Activated effector memory CD4-positive, alpha-beta T cell treated with anti-CD3 and anti-CD28 coated beads, Interleukin-2, amount 50 U/mL, for 16 hours (primary cell): ENCODE measurements at regions not wholly inside any gene's neighbourhood (a gene's known extent, or its start where the extent isn't known, plus 50 kb on each side); places are given as distances from the start of the nearest gene placed in this dataset.
"Not testable (repeated sequence)": the region's sequence is repeated elsewhere in the genome, so short reads cannot be mapped to it uniquely, and the experiment has no call there.

Experiments
- DNase-seq: peaks from one replicate; pipeline ENCODE4 v3.0.0-alpha.2; 2020

DNA sequence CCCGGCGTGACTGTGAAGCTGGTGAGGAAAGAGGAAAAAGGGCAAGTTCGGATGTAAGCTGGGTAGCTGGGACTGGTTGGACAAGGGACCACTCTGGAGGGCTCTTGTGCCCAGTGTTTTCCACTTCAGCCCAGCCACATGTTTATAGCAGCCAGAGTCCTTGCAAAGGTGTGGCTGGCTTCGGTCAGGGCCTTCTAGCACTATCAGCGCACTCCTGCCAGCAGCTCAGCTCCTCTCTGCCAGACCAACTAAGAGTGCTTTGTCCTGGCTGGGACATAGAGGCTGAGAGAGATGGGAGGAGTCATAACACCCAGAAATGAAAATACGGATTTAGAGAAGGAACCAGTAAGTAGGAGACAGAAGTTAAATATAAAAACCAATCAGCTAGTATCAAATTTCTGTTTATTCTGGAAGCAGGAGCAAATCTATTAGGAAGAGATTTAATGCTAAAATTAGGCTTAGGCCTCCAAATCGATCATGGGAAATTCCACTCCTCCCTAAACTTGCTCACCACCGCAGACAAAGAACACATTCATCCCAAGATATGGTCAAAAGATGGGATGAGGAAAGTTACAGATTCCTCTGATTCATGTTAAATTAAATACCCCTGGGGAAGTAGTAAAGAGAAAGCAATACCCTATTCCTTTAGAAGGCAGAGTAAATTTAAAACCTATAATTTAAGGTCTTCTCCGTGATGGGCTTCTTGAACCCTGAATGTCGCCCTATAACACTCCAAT, 135.0 kb downstream of the RALA start:
- no peak for DNase-seq

DNA sequence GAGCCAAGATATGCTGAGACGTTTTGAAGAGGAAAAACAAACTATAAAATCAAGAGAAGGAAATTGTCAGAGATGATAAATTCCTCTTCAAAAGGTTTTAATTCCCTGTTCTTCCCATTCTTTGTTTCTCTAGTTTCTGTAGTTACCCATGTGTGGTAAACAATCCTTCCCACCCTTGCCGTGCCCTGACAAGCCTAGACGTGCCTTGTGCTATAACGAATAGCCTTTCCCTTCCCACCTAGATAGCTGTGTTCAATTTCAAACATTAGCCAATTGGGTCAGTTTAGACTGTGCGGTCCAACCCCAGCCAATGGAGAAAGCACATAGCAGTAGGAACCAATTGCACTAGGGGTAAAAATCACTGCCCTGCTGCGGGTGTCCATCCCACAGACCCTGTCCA, 138.1 kb downstream of the RALA start:
- no peak for DNase-seq

DNA sequence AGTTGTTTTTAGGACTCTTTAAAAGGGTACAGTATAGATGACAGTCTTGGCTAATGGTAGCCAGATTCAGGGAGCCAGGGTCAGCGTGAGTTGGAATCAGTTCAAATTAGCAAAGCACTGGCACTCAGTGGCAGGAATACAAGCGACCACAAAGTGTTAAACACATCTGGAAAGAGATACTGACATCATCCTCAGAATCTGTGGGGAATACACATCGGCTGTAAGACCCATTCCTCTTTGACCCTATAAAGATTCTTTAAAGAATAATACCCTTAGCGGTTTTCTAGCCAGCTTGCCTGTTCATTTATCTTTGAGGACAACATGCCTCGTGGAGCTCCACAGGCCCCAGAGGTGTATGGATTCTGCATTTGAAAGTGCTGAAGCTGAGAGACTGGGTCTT, 139.1 kb downstream of the RALA start:
- not testable (repeated sequence) for DNase-seq

DNA sequence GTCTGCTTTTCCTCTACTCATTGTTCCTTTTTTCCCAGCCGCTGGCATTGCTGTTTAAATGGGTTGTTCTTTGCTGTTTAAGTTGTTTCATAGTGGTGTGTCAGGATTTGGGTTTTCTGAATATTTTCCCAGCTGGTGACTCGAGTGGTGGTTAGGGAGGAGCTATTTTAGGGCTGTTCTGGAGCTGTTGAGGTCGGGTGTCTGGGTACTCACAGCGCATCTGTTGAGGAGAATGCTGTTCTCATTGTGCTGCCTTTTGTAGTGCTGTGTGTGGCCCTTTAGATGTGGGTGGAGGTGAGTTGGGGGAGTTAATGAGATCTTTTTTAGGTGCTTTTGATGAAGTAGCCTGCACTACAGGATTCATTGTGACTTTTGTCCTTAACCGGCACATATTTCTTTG, 139.5 kb downstream of the RALA start:
- DNase-seq, result not testable (repeated sequence)

DNA sequence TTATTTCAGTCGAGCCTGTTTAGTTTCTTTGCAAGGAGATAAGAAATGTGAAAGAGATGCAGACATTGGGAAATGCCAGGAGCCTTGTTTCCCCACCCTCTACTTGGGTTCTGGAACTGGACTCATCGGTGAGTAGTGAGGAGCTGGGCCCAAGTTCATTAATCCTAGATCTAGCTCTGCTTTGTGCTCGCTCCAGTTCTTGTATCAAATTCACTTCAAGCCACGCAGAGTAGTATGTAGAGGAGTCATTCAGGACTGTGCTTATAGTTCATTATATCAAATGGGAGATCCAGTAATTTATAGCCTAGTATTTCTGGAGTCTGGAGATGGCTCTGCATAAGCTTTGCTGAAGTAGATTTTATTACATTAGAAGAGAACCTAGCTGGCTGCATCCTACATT, 142.5 kb downstream of the RALA start:
- DNase-seq, result not testable (repeated sequence)

DNA sequence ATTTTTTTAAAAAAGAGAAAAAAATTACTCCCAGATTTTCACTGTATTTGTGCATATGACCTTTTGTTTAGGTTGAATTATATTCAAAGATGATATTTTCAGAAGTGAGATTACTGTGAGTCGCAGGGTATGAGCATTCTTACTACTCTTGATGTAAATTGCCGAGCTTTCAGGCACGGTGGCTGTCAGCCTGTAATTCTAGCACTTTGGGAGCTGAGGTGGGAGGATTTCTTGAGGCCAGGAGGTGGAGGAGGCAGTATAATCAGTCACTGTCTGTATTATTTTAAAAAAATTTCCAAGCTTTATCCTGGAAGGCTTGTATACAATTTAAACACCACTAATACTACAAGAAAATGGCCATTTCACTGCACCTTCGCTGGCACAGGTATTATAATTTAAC, 145.1 kb downstream of the RALA start:
- not testable (repeated sequence) for DNase-seq

DNA sequence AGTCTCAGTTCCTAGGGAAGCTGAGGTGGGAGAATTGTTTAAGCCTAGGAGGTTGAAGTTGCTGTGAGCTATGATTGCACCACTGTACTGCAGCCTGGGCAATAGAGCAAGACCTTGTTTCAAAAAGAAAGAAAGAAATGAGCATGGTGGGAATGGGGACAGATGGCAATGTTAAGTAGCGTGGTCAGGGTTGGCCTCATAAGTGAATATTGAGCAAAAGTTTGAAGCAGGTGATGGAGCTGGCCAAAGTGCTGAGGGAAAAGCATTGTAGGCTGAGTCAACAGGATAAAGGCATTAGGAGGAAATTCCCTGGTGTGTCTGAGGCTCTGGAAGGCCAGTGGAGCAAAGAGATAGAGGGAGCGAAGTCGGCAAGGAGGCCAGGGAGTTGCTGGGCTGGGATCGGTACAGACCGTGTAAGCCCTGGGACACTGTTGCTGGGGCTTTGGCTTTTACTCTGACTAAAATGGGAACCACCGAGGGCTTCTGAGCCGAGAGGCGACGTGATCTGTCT, 151.0 kb downstream of the RALA start:
- not testable (repeated sequence) for DNase-seq

DNA sequence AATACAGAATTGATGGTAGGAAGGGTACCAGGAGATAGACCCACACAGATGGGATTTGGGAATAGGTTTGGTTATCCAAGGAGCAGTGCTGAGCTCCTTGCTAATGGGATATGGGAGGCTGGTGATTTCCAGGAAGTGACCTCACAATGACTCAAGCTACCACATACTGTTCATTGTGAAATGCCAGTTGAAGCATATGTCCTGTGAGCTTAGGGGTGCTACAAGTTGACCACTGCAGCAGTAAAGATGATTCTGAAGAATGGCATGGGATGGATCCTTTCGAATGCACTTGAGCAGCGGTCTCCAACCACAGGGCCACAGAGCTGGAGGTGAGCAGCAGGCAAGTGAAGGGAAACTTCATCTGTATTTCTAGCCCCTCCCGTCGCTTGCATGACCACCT, 158.2 kb downstream of the RALA start:
- DNase-seq, result not testable (repeated sequence)

DNA sequence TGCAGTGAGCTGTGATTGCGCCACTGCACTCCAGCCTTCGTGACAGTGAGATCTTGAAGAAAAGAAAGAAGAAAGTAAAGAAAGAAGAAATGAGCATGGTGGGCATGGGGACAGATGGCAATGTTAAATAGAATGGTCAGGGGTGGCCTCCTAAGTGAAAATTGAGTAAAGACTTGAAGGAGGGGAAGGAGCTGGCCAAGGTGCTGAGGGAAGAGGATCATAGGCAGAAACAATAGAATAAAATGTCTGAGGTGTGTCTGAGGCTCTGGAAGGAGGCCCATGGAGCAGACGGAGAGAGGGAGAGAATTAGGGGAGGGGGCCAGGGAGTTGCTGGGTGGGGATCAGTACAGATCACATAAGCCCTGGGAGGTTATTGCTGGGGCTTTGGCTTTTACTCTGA, 163.1 kb downstream of the RALA start:
- DNase-seq, result not testable (repeated sequence)

DNA sequence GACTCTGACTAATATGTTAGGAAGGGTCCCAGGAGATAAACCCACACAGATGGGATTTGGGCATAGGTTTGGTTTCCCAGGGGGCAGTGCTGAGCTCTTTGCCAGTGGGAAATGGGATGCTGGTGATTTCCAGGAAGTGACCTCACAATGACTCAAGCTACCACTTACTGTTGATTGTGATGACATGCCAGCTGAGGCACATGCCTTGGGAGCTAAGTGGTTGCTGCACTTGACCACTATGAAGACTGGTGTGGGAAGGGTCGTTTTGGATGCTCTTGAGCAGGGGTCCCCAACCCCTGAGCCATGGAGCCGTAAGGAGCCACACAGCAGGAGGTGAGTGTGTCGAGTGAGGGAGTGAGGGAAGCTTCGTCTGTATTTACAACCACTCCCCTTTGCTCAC, 159.0 kb upstream of the CDK13 start:
- not testable (repeated sequence) for DNase-seq

DNA sequence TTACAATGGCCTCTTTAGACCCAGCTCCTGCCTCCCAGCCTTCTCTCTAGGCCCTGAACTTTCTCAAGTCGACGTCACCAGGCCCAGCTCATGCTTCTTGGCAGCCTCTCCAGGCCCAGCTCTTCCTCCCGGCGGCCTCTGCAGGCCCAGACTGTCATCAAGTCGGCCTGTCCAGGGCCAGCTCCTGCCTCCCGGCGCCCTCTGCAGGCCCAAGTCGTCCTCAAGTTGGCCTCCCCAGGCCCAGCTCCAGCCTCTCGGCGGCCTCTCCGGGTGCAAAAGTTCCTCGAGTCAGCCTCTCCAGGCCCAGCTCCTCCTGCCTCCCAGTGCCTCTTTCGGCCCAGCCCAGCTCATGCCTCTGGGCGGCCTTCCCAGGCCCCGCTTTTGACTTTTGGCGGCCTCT, 158.1 kb upstream of the CDK13 start:
- not testable (repeated sequence) for DNase-seq

DNA sequence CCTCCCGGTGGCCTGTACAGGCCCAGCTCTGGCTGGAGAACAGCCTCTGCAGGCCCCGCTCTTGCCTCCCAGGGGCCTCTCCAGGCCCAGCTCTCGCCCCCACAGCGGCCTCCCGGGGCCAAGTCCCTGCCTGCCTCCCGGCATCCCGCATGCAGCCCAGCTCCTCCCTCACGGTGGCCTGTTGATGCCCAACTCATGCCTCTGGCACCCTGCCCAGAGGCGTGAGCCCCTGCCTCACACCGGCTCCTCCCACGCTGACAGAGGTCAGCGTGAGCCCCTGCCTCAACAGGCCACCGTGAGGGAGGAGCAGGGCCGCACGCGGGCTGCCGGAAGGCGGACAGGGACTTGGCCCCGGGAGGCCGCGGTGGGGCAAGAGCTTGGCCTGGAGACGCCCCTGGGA, 157.0 kb upstream of the CDK13 start:
- not testable (repeated sequence) for DNase-seq

DNA sequence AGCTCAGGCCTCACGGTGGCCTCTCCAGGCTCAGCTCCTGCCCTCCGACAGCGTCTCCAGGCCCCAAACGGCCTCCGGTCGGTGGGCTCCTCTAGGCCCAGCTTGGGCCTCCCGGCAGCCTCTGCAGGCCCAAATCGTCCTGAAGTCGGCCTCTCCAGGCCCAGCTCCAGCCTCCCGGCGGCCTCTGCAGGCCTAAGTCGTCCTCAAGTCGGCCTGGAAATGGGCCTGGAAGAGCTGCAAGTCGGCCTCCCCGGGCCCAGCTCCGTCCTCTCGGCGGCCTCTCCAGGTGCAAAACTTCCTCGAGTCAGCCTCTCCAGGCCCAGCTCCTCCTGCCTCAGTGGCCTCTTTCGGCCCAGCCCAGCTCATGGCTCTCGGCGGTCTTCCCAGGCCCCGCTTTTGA, 156.2 kb upstream of the CDK13 start:
- not testable (repeated sequence) for DNase-seq

DNA sequence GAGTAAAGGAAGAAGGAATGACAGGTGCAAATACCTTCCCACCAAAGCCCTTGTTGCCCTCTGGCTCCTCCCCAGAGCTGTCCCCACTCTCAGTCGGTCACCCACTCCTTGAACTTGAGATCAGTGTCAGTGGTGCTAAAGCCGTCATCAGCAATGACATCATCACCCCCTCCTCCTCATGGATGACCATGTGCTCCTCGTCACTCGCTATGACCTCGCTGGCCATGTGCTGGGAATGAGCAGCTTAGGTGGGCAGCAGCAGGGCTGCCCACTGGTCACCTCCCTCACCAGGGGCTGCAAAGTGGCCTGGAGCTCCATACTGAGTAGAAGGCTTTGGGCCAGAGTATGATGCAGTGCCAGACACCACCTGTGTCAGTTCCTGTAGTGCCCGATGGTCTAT, 153.1 kb upstream of the CDK13 start:
- not testable (repeated sequence) for DNase-seq

DNA sequence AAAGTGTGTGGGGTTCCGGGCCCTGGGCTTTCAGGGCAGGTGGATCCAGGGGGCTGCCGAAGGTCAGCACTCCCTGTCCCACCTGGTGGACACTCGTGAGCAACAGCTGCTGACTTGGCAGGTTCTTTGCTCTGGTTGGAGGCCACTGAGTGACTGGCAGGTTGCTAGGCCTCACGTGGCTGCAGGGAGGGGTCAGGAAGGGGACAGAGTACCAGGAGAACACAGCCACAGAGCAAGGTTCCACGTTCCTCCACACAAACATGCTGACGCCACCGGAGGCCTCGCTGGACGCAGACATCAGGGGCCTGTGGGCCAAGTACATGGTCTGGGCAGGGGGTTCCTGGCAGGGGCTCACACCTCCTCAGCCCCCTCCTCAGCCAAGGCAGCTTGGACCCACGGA, 152.0 kb upstream of the CDK13 start:
- DNase-seq, result not testable (repeated sequence)

DNA sequence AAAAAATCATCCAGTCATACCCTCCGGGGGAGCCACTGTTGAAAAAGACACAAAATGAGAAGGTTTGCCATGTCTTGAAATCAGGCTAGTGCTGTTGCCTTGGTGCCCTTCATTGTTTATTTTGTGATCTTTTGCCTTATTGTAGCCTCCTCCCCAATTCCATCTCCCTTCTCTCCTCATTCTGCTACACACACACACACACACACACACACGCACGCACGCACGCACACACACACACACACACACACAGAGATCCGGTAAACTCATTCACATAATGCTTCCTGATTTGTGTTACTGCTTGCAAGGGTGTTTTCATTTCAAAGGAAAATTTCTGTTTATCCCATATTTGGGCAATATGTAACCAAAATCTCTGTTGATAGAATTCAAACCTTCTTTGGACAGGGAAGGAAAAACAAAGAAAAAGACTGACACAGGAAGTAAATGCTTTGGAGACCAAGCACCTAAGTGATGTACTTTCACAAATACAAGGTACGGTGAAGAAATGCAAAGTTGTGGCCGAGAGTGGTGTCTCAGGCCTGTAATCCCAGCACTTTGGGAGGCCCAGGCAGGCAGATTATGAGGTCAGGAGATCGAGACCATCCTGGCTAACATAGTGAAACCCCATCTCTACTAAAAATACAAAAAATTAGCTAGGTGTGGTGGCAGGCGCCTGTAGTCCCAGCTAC, 141.1 kb upstream of the CDK13 start:
- DNase-seq, result no peak

DNA sequence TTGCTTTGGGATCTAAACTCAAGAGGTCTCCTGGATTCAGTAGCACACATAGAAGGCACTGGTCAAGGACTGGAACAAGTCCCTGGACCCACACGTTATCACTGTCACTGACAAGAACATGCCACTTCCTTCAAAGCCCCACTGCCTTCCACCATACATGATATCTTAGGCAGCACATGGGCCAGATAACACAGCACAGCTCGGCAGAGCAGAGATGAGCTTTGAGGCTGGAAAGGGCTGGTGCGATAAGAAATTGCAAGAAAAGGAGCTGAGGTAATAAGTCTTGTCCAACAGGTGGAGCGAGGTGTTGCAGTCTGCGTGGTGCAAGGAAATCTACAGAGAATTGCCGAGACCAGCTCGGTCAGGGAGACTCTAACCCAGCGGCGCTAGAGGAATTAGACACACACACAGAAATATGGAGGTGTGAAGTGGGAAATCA, 139.8 kb upstream of the CDK13 start:
- DNase-seq, result no peak

DNA sequence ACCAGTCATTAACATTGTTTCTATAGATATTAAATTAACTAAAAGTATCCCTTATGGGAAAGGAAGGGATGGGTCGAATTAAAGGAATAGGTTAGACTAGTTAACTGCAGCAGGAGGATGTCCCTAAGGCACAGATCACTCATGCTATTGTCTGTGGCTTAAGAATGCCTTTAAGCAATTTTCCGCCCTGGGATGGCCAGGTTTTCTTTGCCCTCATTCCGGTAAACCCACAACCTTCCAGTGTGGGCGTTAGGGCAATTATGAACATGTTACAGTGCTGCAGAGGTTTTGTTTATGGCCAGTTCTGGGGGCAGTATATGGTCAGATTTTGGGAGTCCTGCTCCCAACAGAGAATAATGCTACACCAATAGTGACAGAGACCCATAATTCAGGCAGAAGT, 139.3 kb upstream of the CDK13 start:
- DNase-seq, result no peak

DNA sequence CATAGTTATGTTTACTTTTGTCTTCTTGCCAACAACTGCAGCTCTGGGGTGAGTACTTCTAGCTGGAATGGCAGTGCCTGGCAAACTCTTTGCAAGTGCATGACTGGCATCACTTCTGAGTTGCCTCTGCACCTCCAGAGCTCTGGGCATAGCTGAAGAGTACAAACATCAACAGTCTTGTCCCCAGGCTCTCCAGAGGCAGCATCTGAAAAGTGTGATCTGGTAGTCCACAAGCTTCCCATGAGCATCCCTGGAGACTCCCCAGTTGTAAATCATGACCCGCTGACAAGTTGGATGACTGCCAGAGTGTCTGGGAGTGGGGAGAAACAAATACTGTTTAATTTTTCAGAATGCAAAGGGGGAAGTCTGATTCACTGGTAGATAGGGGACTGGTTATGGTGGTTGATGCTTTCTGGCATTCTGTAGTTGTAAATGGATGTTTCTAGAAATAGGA, 138.9 kb upstream of the CDK13 start:
- no peak for DNase-seq

DNA sequence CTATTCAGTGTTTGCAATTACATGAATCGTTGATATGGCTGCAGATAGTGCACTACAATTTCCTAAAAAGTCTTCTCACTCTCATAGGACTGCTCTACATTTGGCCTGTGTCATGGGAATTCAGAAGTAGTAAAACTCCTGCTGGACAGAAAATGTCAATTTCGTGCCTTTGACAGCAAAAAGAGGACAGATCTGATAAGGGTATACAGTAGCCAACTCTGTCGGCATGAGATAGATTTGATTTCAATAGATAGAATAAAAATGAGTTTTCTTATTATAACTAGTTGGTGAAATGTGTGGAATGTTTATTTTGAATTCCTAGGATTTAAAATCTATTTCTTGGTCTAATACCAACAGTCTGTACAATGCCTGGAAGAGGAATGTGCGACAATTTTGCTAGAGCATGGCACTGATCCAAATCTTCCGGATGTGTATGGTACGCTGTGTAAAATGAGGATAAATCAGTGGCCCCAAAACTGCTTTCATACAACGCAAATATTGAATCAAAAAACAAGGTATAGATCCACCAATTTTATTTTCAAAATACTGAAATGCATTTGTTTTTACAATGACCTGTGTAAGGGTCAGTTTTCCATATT, 133.5 kb upstream of the CDK13 start:
- no peak for DNase-seq

DNA sequence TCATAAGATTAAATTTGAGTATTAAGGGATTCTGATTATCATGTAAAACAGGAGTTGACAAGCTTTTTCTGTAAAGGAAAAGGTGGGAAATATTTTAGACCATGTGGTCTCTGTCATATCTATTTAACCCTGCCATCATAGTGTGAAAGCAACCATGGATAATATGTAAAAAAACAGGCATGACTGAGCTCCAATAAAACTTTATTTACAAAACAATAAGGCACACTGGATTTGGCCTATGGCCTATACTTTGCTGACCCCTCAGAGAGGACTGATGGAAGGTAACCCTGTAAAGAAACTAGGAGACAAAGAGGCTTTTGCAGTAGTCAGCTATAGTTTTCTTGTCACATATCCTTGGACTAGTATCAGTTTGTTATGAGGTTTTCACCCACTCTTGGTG, 130.5 kb upstream of the CDK13 start:
- no peak for DNase-seq

DNA sequence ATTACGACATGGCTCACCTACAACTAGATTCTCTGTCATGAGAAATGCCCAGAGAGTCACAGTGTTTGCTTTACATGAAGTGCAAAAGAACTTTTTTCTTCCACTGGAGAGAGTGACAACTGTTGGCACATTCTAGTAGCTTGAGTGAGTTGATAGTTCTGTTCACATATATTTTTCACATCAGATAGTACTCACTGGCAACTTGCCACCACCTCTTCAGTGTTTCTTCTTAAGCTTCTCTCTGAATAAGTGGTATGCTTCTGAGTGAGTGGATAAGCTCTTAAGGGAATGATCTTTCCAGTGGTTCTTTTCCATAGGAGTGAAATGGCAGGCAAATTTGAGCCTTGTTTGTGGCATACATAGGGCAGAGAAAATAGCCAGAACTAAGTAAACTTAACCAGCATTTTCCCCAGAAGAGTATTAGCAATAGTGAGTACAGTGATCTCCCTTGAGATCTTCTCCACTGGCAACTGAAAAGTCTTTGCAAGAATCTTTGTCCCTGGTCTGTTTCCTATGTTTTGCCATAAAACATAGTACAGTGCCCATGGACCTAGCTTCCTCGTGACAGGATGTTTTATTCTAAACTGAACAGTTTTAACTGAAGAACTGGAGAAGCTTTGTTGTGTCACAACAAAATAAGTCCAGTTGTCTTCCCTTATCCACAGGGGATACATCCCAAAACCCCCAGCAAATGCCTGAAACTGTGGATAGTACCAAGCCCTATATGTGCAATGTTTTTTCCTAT, 125.4 kb upstream of the CDK13 start:
- no peak for DNase-seq

DNA sequence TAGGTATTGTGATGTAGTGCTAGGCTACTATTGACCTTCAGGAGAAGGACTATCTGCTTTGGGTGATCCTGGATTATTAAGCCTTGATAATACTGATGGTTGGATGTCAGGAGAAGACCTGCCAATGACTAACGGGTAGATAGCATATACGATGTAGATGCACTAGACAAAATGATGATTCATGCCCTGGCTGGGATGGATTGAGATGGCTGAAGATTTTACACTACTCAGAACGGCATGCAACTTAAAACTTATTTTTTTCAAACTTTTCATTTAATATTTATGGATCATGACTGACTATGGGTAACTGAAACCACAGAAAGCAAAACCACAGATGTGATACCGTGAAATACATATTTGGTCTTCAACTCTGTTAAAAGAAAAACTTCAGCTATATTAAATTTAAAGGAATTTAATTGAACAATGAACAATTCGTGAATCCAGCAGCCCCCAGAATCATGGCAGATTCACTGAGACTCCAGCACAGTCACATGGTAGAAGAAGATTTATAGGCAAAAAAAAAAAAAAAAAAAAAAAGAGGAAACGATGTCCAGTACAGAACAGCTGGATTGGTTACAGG, 124.6 kb upstream of the CDK13 start:
- no peak for DNase-seq
